MCF 10A (cell line): ENCODE measurements at regions not wholly inside any gene's neighbourhood (a gene's known extent, or its start where the extent isn't known, plus 50 kb on each side); places are given as distances from the start of the nearest gene placed in this dataset.
"Not testable (repeated sequence)": the region's sequence is repeated elsewhere in the genome, so short reads cannot be mapped to it uniquely, and the experiment has no call there.

ENCODE experiments used
- BruUV-seq: library from RNA; stranded (reverse); fragments of 400-500 nt; replicated peaks from 2 replicates; lab custom pipeline; 2021; lab: Mats Ljungman, UMichigan
- CTCF ChIA-PET: fragments of 300-600 bp; sonication (Branson Sonifier 250); formaldehyde crosslinking; extraction: SDS; loops from one replicate; lab custom pipeline; 2021; ENCODE audit warnings: antibody characterized with exemption, inconsistent platforms; lab: Yijun Ruan, JAX
- POLR2A ChIA-PET: fragments of 300-600, 350-650 bp; sonication (Branson Sonifier 250); formaldehyde crosslinking; extraction: SDS; loops from one replicate; lab custom pipeline; 2020; ENCODE audit warnings: antibody characterized with exemption, inconsistent platforms; lab: Yijun Ruan, JAX
- DNase-seq: peaks from one replicate; pipeline ENCODE4 v3.0.0-alpha.2; 2018; ENCODE audit not compliant: unreplicated experiment
- H3K27ac Mint-ChIP-seq: one replicate; pipeline ENCODE4 v1.8.0; 2022; ENCODE audit warnings: mild to moderate bottlenecking, low read depth, mixed read lengths; ENCODE audit not compliant: unreplicated experiment
- H3K27me3 Mint-ChIP-seq: one replicate; pipeline ENCODE4 v1.8.0; 2022; ENCODE audit warnings: mixed read lengths; ENCODE audit not compliant: insufficient read depth, unreplicated experiment
- H3K36me3 Mint-ChIP-seq: one replicate; pipeline ENCODE4 v1.8.0; 2022; ENCODE audit warnings: mild to moderate bottlenecking, moderate library complexity, mixed read lengths; ENCODE audit not compliant: insufficient read depth, unreplicated experiment
- H3K4me1 Mint-ChIP-seq: one replicate; pipeline ENCODE4 v1.8.0; 2022; ENCODE audit warnings: mixed read lengths; ENCODE audit not compliant: insufficient read depth, unreplicated experiment
- H3K4me3 Mint-ChIP-seq: one replicate; pipeline ENCODE4 v1.8.0; 2022; ENCODE audit warnings: mild to moderate bottlenecking, moderate library complexity, mixed read lengths; ENCODE audit not compliant: unreplicated experiment
- H3K9me3 Mint-ChIP-seq: one replicate; pipeline ENCODE4 v1.8.0; 2022; ENCODE audit warnings: mixed read lengths; ENCODE audit not compliant: unreplicated experiment
- CTCF ChIP-seq: fragments of 200-600 bp; IDR thresholded peaks from one replicate; pipeline ENCODE4 v1.8.0; 2022; ENCODE audit warnings: antibody characterized with exemption, mild to moderate bottlenecking; ENCODE audit not compliant: unreplicated experiment
- intact Hi-C: fragments of 100-400 bp; cut with micrococcal nuclease; formaldehyde crosslinking; loops from 2 replicates; pipeline ENCODE4 v1.14.1; 2022

DNA sequence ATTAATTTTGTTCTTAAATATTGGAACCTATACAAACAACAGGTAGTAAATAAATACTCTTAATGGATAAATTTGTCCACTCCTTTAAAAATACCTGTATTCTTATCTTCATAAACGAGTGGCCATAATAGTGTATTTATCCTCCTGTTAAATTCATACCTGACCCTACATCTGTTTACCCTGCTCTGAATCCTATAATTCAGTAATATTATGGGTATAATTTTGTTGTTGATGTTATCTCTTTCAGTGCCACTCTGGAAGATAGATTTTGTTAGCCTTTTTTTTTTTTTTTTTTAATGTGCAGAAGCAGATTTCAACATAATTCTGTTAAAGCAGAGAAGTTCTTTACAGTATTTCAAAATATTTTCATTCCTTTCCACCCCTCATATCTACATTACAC is 1337.9 kb downstream of the PLA2G4A start:
- no peaks in the 10 kb centered on the region for H3K27me3 Mint-ChIP-seq
- TF ChIP-seq CTCF: no peak
- CTCF ChIA-PET: no interaction called here
- no peaks in the 10 kb centered on the region for H3K36me3 Mint-ChIP-seq
- no peak overlapping the region for H3K4me3 Mint-ChIP-seq
- no peaks in the 10 kb centered on the region for H3K4me1 Mint-ChIP-seq
- intact Hi-C loops: no loop called here
- H3K9me3 Mint-ChIP-seq: no peaks in the 10 kb centered on the region
- no TSS peak for BruUV-seq
- no peak for DNase-seq
- H3K27ac Mint-ChIP-seq: no peak overlapping the region
- POLR2A ChIA-PET: interaction anchor here (0.6 kb wide), 1 partner anchor 199 kb away, joined by 3 read pairs; no protein-coding TSS in a partner anchor

DNA sequence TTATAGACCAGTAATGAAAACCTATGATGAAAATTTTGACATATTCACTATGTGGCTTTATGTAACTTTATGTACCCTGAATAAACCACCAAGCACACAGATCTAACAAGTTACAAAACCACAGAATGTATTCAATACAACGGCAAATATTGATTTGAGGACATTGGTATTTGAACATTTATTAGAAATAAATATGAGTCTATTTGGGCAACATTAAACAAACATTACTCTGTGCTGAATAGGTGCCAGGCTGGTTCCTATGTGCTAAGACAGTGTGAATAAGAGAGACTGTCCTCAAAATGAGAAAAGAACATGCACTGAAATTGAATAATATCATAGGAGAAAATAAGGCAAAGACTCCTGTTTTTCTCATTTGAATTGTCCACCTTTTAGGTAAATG is 1341.2 kb downstream of the PLA2G4A start:
- no peak for TF ChIP-seq CTCF
- ChIA-PET POLR2A (no interaction called here), CTCF (no interaction called here)
- no peak overlapping the region for H3K4me3 Mint-ChIP-seq
- no peaks in the 10 kb centered on the region for H3K36me3 Mint-ChIP-seq
- H3K4me1 Mint-ChIP-seq: no peaks in the 10 kb centered on the region
- no peak overlapping the region for H3K27ac Mint-ChIP-seq
- BruUV-seq: no TSS peak
- H3K27me3 Mint-ChIP-seq: no peaks in the 10 kb centered on the region
- intact Hi-C loops: no loop called here
- no peak for DNase-seq
- no peaks in the 10 kb centered on the region for H3K9me3 Mint-ChIP-seq

- H3K27ac Mint-ChIP-seq: no peak overlapping the region
- H3K36me3 Mint-ChIP-seq: no peaks in the 10 kb centered on the region
- ChIA-PET POLR2A (no interaction called here), CTCF (no interaction called here)
- no peaks in the 10 kb centered on the region for H3K9me3 Mint-ChIP-seq
- intact Hi-C loops: no loop called here
- H3K4me1 Mint-ChIP-seq: no peaks in the 10 kb centered on the region
- H3K4me3 Mint-ChIP-seq: no peak overlapping the region
- no peak for TF ChIP-seq CTCF
- no TSS peak for BruUV-seq
- DNase-seq: no peak
- H3K27me3 Mint-ChIP-seq: no peaks in the 10 kb centered on the region
These were observed 1341.7 kb downstream of the PLA2G4A start for GRCh38 chr1:188170411-188170810.

DNA sequence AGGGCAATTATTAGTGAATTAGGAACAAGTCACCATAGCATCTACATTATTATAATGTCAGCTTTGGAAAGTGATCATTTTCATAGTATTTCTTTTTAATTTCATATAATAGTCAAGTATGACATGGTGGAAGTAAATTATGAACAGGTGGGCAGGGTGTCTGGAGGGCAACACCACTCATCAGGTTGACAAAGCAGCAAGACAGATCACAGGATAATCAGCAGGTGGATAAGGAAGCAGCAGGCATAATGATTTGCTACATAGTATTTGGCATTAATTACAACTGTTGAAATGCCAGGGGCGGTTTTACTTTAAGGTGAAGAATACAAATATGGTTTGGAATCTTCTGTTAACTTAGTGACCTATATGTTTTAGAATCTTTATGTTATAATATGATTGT is 1342.2 kb downstream of the PLA2G4A start:
- Mint-ChIP-seq H3K36me3 (no peaks in the 10 kb centered on the region), H3K4me3 (no peak overlapping the region), H3K27me3 (no peaks in the 10 kb centered on the region), H3K9me3 (no peaks in the 10 kb centered on the region), H3K4me1 (no peaks in the 10 kb centered on the region), H3K27ac (no peak overlapping the region)
- TF ChIP-seq CTCF: no peak
- ChIA-PET POLR2A (no interaction called here), CTCF (no interaction called here)
- BruUV-seq: no TSS peak
- intact Hi-C loops: no loop called here
- DNase-seq: no peak

GRCh38 chr1:188182063-188182462 is 1353.3 kb downstream of the PLA2G4A start:
- H3K27ac Mint-ChIP-seq, H3K9me3 Mint-ChIP-seq, DNase-seq, H3K36me3 Mint-ChIP-seq, H3K4me1 Mint-ChIP-seq, BruUV-seq, H3K27me3 Mint-ChIP-seq, H3K4me3 Mint-ChIP-seq, intact Hi-C loops, POLR2A ChIA-PET: not testable (repeated sequence)
- CTCF ChIA-PET: interaction anchor here (1.3 kb wide), 1 partner anchor 23 kb away, joined by 6 read pairs; no protein-coding TSS in a partner anchor
